Hepatocyte (in vitro differentiated cells): ENCODE measurements at regions not wholly inside any gene's neighbourhood (a gene's known extent, or its start where the extent isn't known, plus 50 kb on each side); places are given as distances from the start of the nearest gene placed in this dataset.

ENCODE experiments used
- EZH2 ChIP-seq: fragments of 200-600 bp; sonication (generic); IDR thresholded peaks from 2 replicates; pipeline ENCODE4 v1.6.1; 2016; ENCODE audit warnings: antibody characterized with exemption, mild to moderate bottlenecking, borderline replicate concordance
- EZH2phosphoT487 ChIP-seq: fragments of 200-600 bp; sonication (generic); IDR thresholded peaks from one replicate; pipeline ENCODE4 v1.6.1; 2018; ENCODE audit warnings: antibody characterized with exemption, mild to moderate bottlenecking, low read depth, moderate library complexity; ENCODE audit not compliant: unreplicated experiment, severe bottlenecking
- TF ChIP-seq, protein P1 (sequence below): fragments of 200-600 bp; sonication (generic); IDR thresholded peaks from 2 replicates; pipeline ENCODE4 v1.5.1; 2016; ENCODE audit warnings: antibody characterized with exemption, mild to moderate bottlenecking; ENCODE audit not compliant: poor library complexity

DNA sequence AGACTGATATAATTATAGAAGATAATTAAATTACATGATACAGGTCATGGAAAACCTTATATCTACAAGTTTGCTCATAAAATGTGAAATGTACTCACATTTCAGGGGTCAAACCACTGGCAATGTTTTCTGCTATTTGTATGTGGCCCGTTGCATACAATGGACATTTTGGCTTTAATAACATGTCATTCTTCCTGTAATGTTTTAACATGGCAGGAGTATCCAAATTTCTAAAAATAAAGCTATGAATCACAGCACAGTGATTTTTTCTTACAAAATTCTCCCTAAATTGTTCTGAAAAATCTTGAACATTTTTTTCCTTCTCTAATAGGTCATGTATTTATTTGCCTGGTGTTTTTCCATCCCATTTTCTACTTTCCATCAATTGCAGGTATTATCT lies 305.7 kb downstream of the SMOC2 start:
- TF ChIP-seq, protein P1, sequence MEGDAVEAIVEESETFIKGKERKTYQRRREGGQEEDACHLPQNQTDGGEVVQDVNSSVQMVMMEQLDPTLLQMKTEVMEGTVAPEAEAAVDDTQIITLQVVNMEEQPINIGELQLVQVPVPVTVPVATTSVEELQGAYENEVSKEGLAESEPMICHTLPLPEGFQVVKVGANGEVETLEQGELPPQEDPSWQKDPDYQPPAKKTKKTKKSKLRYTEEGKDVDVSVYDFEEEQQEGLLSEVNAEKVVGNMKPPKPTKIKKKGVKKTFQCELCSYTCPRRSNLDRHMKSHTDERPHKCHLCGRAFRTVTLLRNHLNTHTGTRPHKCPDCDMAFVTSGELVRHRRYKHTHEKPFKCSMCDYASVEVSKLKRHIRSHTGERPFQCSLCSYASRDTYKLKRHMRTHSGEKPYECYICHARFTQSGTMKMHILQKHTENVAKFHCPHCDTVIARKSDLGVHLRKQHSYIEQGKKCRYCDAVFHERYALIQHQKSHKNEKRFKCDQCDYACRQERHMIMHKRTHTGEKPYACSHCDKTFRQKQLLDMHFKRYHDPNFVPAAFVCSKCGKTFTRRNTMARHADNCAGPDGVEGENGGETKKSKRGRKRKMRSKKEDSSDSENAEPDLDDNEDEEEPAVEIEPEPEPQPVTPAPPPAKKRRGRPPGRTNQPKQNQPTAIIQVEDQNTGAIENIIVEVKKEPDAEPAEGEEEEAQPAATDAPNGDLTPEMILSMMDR: no peak
- TF ChIP-seq EZH2: no peak
- no peak for TF ChIP-seq EZH2phosphoT487
